K562 (cell line): ENCODE measurements at regions not wholly inside any gene's neighbourhood (a gene's known extent, or its start where the extent isn't known, plus 50 kb on each side); places are given as distances from the start of the nearest gene placed in this dataset.

Experiments
- ATAC-seq: fragments of 200-7000 bp; cut with Tn5 transposase; 3 replicates; pipeline ENCODE4 v1.9.1; 2020; ENCODE audit warnings: moderate library complexity
- BruUV-seq: library from RNA; stranded (reverse); fragments of 400-500 nt; replicated peaks from 2 replicates; lab custom pipeline; 2021; lab: Mats Ljungman, UMichigan
- CTCF ChIA-PET: fragments of 300-600 bp; formaldehyde crosslinking; extraction: SDS; loops from one replicate; lab custom pipeline; 2021; ENCODE audit warnings: low intra/inter-chr PET ratio; lab: Yijun Ruan, JAX
- POLR2A ChIA-PET: fragments of 300-600, 350-650 bp; sonication (Branson Sonifier 250); formaldehyde crosslinking; extraction: SDS; loops from one replicate; lab custom pipeline; 2021; ENCODE audit warnings: antibody characterized with exemption, inconsistent platforms; lab: Yijun Ruan, JAX
- DNase-seq, 4 experiments: peaks; one replicate each; pipeline versions ENCODE4 v3.0.0 to v3.0.0-alpha.2; 2011 to 2018; ENCODE audit warnings: low spot score in 3 of 4, mixed read lengths in 3 of 4; ENCODE audit errors: extremely low read depth in 1 of 4
- FAIRE-seq: peaks from 2 replicates; lab custom pipeline; 2011; peaks lifted over from hg19 to GRCh38; lab: Jason Lieb, UNC
- H2AFZ ChIP-seq: 2 replicates; pipeline ENCODE4 v1.6.0; 2011; ENCODE audit warnings: low read depth, low read length, control low read depth, inconsistent platforms
- H3K27ac ChIP-seq: fragments of 200-600 bp; 3 replicates; pipeline ENCODE4 v1.8.0; 2011; ENCODE audit warnings: low read depth, mild to moderate bottlenecking, control low read depth, inconsistent platforms, low read length, moderate library complexity, mixed read lengths; ENCODE audit errors: extremely low read depth
- H3K27me3 ChIP-seq, 2 experiments: fragments of 300-600 bp in 1 of 2; 2 replicates in 1 of 2; 3 replicates in 1 of 2; pipeline versions ENCODE4 v1.6.0 to v1.8.0; 2011; ENCODE audit warnings: inconsistent platforms in 2 of 2, low read length in 2 of 2, mild to moderate bottlenecking in 1 of 2, mixed read lengths in 1 of 2, moderate library complexity in 1 of 2; ENCODE audit not compliant: control insufficient read depth in 2 of 2, insufficient read depth in 2 of 2
- H3K36me3 ChIP-seq: fragments of 300-600 bp; 3 replicates; pipeline ENCODE4 v1.8.0; 2011; ENCODE audit warnings: mild to moderate bottlenecking, low read length, inconsistent platforms; ENCODE audit not compliant: control insufficient read depth, insufficient read depth
- H3K4me1 ChIP-seq, 2 experiments: fragments of 200-600 bp in 1 of 2; replicated peaks in 1 of 2; 2 replicates in 1 of 2; 3 replicates in 1 of 2; pipeline versions ENCODE4 v1.5.1 to v1.8.0; 2011; ENCODE audit warnings: inconsistent platforms in 2 of 2, low read length in 2 of 2, mild to moderate bottlenecking in 1 of 2, mixed read lengths in 1 of 2, moderate library complexity in 1 of 2; ENCODE audit not compliant: control insufficient read depth in 2 of 2, insufficient read depth in 2 of 2
- H3K4me2 ChIP-seq: 2 replicates; pipeline ENCODE4 v1.6.1; 2011; ENCODE audit warnings: low read length, control low read depth, inconsistent platforms, mixed read lengths; ENCODE audit not compliant: insufficient read depth
- H3K4me3 ChIP-seq: fragments of 200-600 bp; sonication (generic), shearing (Covaris generic); 2 replicates; pipeline ENCODE4 v1.5.1; 2016; ENCODE audit warnings: control low read depth, inconsistent platforms
- H3K79me2 ChIP-seq: fragments of 200-600 bp; 3 replicates; pipeline ENCODE4 v1.8.0; 2011; ENCODE audit warnings: low read length, inconsistent platforms; ENCODE audit not compliant: control insufficient read depth, insufficient read depth
- H3K9ac ChIP-seq, 2 experiments: 2 replicates each; pipeline versions ENCODE4 v1.6.0 to v1.6.1; 2011; ENCODE audit warnings: low read depth in 2 of 2, low read length in 2 of 2, control low read depth in 1 of 2, inconsistent platforms in 1 of 2, mild to moderate bottlenecking in 1 of 2, mixed read lengths in 1 of 2; ENCODE audit not compliant: insufficient read depth in 1 of 2
- H3K9me1 ChIP-seq: one replicate; pipeline ENCODE4 v1.6.0; 2011; ENCODE audit warnings: inconsistent platforms, mild to moderate bottlenecking, low read length, moderate library complexity; ENCODE audit not compliant: control insufficient read depth, insufficient read depth
- H3K9me3 ChIP-seq: replicated peaks from 2 replicates; pipeline ENCODE4 v1.5.1; 2011; ENCODE audit warnings: low read depth, low read length, inconsistent platforms; ENCODE audit not compliant: control insufficient read depth, insufficient read depth
- H4K20me1 ChIP-seq: replicated peaks from 2 replicates; pipeline ENCODE4 v1.6.1; 2011; ENCODE audit warnings: low read length, inconsistent platforms, mixed read lengths; ENCODE audit not compliant: control insufficient read depth, insufficient read depth
- ASH1L ChIP-seq: fragments of 450-650 bp; IDR thresholded peaks from 2 replicates; pipeline ENCODE4 v1.6.1; 2018; ENCODE audit warnings: borderline replicate concordance, mild to moderate bottlenecking, low read depth; ENCODE audit not compliant: partially characterized antibody
- HDAC2 ChIP-seq: fragments of 450-650 bp; IDR thresholded peaks from 2 replicates; pipeline ENCODE4 v1.6.1; 2016; ENCODE audit warnings: mild to moderate bottlenecking
- HMG20A ChIP-seq: fragments of 450-650 bp; formaldehyde crosslinking; conservative IDR thresholded peaks from 2 replicates; pipeline ENCODE4 v1.4.0; 2020; ENCODE audit warnings: mild to moderate bottlenecking, mixed read lengths
- PCBP2 ChIP-seq: fragments of 200-400 bp; formaldehyde crosslinking; IDR thresholded peaks from 2 replicates; pipeline ENCODE4 v1.6.1; 2018; ENCODE audit warnings: low read length, low read depth, mild to moderate bottlenecking, moderate library complexity; ENCODE audit not compliant: poor library complexity, severe bottlenecking
- STAT6 ChIP-seq: sonication (generic); formaldehyde crosslinking; IDR thresholded peaks from 2 replicates; pipeline ENCODE4 v1.8.1; 2023; ENCODE audit warnings: mild to moderate bottlenecking, missing genetic modification reagents
- ZBTB11 ChIP-seq, 3 experiments: fragments of 200-800 bp in 1 of 3; fragments of 250-450 bp in 1 of 3; fragments of 450-650 bp in 1 of 3; sonication (Bioruptor Pico) in 1 of 3; sonication (Bioruptor generic) in 1 of 3; formaldehyde crosslinking in 1 of 3; IDR thresholded peaks; 2 replicates each; pipeline versions ENCODE4 v1.6.1 to v1.8.0; 2016 to 2022; ENCODE audit warnings: mild to moderate bottlenecking in 2 of 3, missing genetic modification characterization in 2 of 3, missing compliant biosample characterization in 1 of 3, moderate library complexity in 1 of 3
- ZNF583 ChIP-seq: fragments of 250-450 bp; sonication (Bioruptor Pico); IDR thresholded peaks from 2 replicates; pipeline ENCODE4 v1.4.0; 2020
- WGBS: fragments of 100-300 bp; shearing (Covaris generic); methylation state at CpG from one replicate; pipeline ENCODE4 v1.1.6; 2016; ENCODE audit warnings: low coverage, mixed read lengths; ENCODE audit not compliant: insufficient coverage; ENCODE audit errors: missing lambda C conversion rate; 5-methylcytosine and 5-hydroxymethylcytosine counted together
- in situ Hi-C: fragments of 300-500 bp; cut with MboI; formaldehyde crosslinking; loops from 4 replicates; pipeline ENCODE4 v1.15.0; 2018; ENCODE audit warnings: inconsistent platforms, mixed read lengths
- intact Hi-C: fragments of 100-400 bp; cut with micrococcal nuclease; formaldehyde crosslinking; loops from 2 replicates; pipeline ENCODE4 v1.14.2; 2022

- WGBS: 0% methylated on average over 2 of the region's 2 CpGs
- no peak overlapping the region for H3K4me3 ChIP-seq
- peak; percentile 75 for TF ChIP-seq PCBP2
- no peak for TF ChIP-seq ASH1L
- no peaks in the 10 kb centered on the region for H3K9me1 ChIP-seq
- no peaks in the 10 kb centered on the region for H3K4me1 ChIP-seq
- in situ Hi-C loops (no loop called here), intact Hi-C loops (no loop called here)
- no peaks in the 10 kb centered on the region for H3K36me3 ChIP-seq
- H3K4me2 ChIP-seq: no peak overlapping the region
- DNase-seq (no peak), FAIRE-seq (no peak), ATAC-seq (no peak)
- no peak overlapping the region for H3K27ac ChIP-seq
- H4K20me1 ChIP-seq: no peaks in the 10 kb centered on the region
- no peaks in the 10 kb centered on the region for H3K79me2 ChIP-seq
- no peak overlapping the region for H2AFZ ChIP-seq
- H3K9me3 ChIP-seq: no peaks in the 10 kb centered on the region
- no TSS peak for BruUV-seq
- no peaks in the 10 kb centered on the region for H3K27me3 ChIP-seq
- ChIA-PET CTCF (no interaction called here), POLR2A (no interaction called here)
- H3K9ac ChIP-seq: no peak overlapping the region
Measured at GRCh38 chr10:36247478-36247877, 605.4 kb upstream of the FZD8 start.

GRCh38 chr10:36236931-36237330 is 594.8 kb upstream of the FZD8 start:
- ATAC-seq: no peak
- no peak overlapping the region for H3K4me3 ChIP-seq
- FAIRE-seq: no peak
- no peaks in the 10 kb centered on the region for H3K9me1 ChIP-seq
- 3% methylated on average over 2 of the region's 2 CpGs for WGBS
- ChIA-PET CTCF (no interaction called here), POLR2A (no interaction called here)
- H3K4me2 ChIP-seq: no peak overlapping the region
- no TSS peak for BruUV-seq
- in situ Hi-C loops: no loop called here
- H3K4me1 ChIP-seq: no peaks in the 10 kb centered on the region
- intact Hi-C loops: no loop called here
- no peaks in the 10 kb centered on the region for H3K9me3 ChIP-seq
- H4K20me1 ChIP-seq: no peaks in the 10 kb centered on the region
- no peak overlapping the region for H2AFZ ChIP-seq
- H3K27ac ChIP-seq: no peak overlapping the region
- no peak for DNase-seq
- no peaks in the 10 kb centered on the region for H3K27me3 ChIP-seq
- no peak overlapping the region for H3K9ac ChIP-seq
- no peaks in the 10 kb centered on the region for H3K36me3 ChIP-seq
- no peaks in the 10 kb centered on the region for H3K79me2 ChIP-seq
- TF ChIP-seq ZNF583 (no peak), HMG20A (CRISPR knock-in tag) (no peak), HDAC2 (no peak), ZBTB11 (CRISPR knock-in tag; IDR thresholded peaks at IDR 0.05) (no peak), STAT6 (CRISPR knock-in tag) (no peak)
